SKM-1 treated with dmso at 0.1 percent for 144 hours (cell line): ENCODE measurements at regions not wholly inside any gene's neighbourhood (a gene's known extent, or its start where the extent isn't known, plus 50 kb on each side); places are given as distances from the start of the nearest gene placed in this dataset.
"Not testable (repeated sequence)": the region's sequence is repeated elsewhere in the genome, so short reads cannot be mapped to it uniquely, and the experiment has no call there.

Experiments used
- DNase-seq: peaks from one replicate; lab custom pipeline; 2025; ENCODE audit not compliant: unreplicated experiment; lab: John Stamatoyannopoulos, UW

DNA sequence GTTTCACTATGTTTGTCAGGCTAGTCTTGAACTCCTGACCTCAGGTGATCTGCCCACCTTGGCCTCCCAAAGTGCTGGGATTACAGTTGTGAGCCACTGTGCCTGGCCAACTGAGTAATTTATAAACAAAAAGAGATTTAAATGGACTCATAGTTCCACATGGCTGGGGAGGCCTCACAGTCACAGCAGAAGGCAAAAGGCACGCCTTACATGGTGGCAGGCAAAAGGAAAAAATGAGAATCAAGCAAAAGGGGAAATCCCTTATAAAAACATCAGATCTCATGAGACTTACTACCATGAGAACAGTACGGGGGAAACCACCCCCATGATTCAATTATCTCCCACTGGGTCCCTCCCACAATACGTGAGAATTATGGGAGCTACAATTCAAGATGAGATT, 73.2 kb upstream of the TIAM1 start:
- not testable (repeated sequence) for DNase-seq

DNA sequence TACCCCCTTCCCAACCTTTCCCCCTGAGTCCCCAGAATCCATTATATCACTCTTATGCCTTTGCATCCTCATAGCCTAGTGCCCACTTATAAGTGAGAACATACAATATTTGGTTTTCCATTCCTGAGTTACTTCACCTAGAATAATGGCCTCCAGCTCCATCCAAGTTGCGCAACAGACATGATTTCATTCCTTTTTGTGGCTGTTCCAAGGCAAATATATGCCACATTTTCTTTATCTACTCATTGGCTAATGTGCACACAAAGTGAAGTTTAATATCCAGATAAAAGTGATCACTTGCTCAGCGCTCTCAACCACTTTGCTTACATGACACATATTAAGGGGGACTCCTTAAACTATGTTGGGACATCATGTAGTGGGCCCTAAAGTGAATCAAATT, 72.4 kb upstream of the TIAM1 start:
- no peak for DNase-seq

DNA sequence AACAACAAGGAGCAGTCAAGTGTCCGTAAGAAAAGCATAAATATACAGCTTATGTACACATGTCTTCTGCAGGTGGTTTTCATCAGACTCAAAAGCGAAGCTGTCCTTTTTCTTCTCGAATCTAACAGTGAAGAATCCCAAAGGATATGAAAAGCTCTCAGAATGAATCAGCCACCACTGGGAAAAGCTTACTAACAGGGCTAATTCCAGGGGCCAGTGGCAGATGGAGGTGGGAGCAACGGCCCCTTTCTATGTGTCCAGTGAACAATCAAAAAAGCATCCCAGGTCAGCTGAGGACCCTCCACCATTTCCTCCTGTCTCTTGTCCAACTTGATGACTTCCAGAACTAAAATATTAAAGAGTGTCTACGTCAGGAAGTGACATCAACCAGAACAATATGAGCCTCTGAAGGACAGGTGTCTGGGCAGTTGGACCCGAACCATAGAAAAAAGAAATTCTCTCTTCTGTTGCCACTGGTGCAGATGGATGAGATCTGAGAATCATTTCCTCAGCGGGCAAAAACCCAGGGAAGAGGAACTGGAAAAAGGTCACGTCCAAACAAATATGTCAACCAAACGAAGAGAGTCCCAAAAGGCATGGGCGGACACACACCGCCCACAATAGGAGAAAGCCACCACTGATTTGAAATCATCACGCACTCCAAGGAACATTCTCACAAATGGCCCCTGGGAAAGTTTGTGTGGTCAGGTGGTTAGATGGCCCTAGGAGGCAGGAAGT, 70.4 kb upstream of the TIAM1 start:
- no peak for DNase-seq

DNA sequence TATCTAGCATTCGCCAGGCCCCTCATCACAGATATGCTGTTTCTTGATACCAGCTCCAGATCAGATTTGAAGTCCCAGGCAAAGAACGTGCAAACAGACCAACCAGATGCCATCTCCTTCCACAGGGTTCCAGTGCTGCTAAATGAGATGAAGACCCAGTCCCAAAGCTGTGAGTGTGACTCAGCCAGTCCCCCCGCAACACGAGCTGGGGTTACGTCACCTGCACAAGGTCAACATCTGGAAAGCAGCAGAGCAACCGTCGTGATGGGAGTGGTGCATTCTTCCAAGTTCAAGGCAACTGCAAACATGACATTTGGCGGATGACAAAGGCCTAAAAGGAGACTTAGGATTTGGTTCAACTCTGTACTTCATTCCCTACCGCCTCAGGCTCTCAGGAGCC, 69.6 kb upstream of the TIAM1 start:
- no peak for DNase-seq

DNA sequence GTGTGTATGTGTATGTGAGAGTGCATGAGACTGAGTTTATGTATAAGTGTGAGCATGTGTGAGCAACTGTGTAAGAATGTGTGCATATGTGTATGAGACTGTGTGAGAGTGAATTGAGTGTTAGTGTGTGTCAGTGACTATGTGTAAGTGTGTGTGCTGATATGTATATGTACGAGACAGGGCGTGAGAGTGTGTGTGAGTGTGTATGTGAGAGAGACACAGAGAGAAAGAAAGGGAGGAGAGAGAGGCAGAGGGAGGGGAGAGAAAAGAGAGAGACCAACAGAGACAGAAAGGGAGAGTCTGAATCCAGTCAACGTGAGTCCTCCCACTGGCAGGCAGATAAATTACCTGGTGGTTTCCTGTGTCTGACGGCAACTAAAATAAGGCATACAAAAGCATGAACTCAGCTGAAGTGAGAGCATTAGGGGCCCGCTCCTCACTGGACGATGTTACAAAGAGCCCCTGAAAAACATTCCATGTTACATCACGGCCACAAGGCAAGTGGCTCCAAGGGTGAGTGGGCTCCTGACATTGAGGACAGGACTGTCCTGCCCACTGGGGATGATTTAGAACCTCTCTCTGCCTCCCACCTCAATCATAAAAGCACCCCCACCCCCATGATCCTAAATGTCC, 66.6 kb upstream of the TIAM1 start:
- no peak for DNase-seq

DNA sequence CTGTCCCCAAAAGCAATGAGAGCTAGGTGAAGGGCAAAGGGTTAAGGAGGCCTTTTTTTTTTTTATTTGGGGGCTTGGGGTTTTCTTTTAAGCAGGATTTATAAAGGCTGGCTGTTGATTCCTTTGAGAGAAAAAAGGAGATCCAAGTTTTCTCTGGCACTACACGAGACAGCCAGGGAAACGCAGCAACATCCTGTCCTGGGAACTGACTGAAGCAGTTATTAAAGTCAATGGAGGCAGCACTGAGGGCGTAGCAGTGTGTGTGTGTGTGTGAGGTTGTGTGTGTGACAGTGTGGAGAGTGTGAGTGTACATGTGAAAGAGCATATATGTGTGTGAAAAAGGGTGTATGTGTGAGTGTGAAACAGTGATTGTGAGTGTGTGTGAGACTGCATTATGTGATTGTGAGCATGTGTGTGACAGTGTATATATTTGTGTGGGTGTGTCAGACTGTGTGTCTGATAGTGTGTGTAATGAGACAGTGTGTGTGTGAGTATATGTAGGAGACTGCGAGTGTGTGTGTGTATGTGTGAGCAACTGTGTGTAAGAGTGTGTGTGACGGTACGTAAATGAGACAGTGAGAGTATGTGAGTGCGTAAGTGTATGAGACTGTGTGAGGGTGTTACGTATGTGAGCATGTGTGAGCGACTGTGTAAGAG, 65.9 kb upstream of the TIAM1 start:
- DNase-seq: no peak

DNA sequence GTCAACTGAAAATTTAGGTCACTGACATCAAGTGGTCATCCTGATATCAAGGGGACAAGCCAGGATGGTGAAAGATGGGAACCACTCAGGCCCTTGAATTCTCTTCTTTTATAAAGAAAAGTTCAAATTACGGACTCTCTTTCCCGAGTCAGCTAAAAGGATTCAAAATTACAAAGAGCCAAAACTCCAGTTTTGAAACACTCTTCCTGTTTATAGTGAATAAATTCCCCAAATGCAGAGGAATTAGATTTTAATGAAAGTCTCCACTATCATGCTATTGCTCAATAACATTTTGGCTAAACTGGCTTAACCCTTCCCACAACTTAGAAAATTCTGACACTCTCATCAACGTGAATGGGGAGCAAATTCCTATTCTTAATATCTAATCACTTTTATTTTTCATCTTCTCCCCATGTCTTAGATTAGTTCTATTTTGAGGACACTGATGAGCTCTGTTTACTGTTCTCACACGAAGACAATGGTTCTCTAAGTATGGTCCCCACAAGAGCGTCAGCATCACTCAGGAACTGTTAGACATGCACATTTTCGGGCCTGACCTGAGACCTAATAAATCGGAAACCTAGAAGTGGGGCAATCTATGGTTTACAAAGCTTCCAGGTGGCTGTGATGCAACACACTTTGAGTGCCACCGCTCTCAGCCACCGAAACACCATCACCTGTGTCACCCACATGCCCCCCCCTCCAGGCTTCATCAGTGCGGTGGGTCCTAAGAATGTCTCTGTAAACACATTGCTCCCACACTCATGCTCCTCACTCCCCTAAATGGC, 64.4 kb upstream of the TIAM1 start:
- no peak for DNase-seq

DNA sequence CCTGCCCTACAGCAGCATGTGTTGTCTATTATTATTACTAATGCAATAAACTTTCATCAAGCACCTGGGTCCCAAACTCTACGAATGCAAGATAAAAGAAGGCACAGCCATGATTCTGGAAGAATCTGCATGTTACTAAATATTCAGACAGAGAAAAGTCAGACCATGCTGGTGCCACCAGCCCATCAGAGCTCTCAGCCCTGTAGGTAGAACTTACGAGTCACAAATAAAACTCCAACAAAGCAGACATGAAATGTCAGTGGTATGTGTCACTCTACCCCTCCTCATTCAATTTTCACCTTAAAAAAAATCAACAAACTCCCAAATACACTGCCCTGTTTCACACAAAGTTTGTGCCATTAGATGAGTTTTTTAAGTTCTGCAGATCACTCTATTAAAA, 62.4 kb upstream of the TIAM1 start:
- no peak for DNase-seq

DNA sequence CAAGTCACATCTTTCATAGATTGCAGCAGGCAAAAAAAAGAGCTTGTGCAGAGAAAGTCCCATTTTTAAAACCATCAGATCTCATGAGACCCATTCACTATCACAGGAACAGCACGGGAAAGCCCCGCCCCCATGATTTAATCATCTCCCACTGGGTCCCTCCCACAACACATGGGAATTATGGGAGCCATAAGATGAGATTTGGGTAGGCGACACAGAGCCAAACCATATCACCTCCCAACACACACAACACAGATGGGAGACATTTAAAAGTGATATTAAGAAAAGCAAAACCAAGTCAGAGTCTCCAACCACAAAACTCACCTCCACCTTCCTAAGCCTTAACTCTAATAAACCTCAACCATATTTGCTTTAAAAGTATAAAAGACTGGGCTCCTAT, 61.5 kb upstream of the TIAM1 start:
- no peak for DNase-seq

DNA sequence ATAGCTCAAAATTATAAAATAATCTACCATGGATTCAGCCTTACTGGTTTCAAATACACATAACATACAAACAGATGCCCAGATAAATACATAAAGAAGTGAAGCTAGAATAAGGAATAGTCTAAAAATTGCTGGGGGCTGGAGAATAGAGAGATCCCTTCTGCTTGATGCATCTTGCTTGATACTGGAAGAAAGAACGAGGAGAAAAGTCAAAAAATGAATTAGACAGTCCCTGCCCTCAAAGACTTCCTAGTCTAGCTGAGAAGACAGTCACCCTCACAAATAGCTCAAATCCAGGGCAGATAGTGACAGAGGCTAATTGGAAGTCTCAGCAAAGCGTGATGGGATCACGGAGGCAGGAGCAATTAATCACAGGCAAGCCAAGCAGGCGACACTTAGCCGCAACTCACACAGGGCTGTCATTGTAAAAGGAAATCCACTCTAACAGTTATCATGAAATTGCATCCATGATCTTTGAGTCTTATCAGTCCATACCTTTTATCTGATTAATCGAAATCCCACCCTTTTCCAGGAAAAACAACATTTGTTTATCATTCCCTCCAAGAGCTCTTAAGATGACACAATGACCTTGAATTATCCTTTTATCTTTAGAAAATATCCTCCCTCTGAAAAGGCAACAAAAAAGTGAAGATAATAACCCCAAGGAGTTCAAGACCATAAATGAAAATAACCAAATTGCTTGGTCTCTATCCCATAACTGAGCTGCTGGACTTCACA, 59.7 kb upstream of the TIAM1 start:
- DNase-seq: no peak

DNA sequence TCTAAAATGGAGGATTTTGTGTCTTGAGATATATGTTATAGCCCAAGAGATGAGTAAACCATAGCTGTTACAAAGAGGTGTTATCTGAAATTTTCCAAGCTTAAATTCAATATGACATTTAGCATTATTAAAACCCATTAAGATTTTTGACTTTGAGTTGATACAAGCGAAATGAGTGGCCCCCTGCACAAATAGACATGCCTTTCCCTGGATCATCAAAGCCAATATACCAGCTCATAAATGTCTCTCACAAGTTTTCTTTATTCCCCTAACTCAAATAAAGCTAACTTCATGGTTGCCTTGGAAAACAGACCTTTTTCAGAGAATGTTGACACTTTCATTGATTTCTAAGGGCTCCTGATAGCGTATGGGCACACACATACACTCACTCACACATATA, 55.5 kb upstream of the TIAM1 start:
- no peak for DNase-seq

DNA sequence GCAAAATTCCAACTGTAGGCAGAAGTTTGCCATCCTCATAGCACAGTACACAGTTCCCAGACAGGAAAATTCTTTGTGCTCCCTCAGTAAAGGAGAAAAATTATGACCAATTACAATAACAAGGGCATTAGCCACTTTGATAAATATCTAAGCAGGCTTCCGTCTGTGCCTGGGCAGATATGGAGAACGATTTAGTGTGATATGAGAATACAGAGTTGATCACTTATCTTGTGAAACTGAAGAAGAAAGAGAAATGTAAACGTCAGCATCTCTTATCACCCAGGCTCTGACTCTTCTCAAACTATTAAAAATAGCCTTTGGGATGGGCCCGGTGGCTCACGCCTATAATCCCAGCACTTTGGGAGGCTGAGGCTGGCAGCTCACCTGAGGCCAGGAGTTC, 54.5 kb upstream of the TIAM1 start:
- DNase-seq: no peak

DNA sequence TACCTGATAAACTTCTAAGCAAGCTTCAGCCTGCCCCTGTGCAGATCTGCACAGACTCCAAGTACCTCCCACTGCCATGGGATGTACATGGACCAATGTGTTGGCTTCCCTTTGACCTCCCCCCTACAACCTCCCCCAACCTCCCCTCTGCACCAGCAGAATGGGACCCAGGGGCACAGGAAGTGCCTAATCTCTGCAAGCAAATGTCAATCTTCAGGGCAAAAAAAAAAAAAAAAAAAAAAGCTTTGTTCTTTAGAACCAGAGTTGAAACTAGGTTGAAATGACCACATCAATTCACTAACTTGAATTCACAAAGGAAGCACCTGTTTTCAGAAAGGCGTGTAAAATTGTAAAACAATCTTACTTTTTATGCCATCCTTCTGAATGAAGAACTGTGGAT, 53.9 kb upstream of the TIAM1 start:
- no peak for DNase-seq

DNA sequence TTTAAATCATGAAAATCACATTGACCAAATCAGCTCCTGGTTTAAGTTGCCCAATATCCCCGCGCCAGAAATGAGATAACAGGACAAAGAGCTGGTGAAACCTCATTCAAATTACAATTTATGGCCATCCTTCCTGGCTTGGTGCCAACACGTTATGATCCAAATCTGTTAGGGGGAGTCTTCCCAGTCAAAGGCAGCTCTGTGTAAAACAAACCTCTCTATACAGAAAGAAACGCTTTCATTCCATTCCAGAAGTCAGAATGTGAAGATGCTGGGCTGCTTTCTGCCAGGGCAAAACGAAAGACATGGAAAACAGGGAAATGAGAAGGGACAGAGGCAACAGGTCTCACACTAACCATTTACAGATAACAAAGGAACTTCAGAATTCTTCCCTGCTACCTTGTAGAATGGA, 53.5 kb upstream of the TIAM1 start:
- DNase-seq: no peak

DNA sequence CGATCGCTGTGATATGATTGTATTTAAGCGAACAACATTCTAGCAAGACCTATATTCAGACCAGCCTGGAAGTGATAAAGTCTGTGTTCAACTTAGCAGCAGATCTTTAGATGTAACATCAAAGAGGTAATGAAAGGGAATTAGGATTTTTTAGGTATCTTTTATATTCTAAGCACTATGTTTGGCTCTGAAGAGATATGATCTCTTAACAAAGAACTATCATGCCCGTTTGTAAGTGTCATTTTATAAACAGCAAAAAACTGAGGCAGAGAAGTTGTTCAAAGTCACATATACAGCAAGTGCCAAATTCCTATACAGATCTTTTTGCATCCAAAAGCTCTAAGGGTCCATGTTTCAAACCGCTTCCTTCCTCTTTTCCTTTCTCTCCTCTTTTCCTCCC, 53.0 kb upstream of the TIAM1 start:
- no peak for DNase-seq

DNA sequence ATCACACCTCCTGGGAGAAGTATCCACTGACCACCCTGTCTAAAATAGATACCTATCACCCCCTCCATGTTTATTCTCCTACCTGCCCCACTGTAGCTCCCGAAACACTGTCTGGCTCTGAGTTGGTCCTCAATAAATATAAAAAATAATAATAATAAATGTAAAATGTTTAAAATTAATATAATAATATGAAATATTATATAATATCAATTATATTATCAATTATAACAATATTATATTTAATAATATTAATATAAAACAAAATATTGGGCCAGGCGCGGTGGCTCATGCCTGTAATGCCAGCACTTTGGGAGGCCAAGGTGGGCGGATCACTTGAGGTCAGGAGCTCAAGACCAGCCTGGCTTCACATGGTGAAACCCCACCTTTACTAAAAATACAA, 52.3 kb upstream of the TIAM1 start:
- no peak for DNase-seq

DNA sequence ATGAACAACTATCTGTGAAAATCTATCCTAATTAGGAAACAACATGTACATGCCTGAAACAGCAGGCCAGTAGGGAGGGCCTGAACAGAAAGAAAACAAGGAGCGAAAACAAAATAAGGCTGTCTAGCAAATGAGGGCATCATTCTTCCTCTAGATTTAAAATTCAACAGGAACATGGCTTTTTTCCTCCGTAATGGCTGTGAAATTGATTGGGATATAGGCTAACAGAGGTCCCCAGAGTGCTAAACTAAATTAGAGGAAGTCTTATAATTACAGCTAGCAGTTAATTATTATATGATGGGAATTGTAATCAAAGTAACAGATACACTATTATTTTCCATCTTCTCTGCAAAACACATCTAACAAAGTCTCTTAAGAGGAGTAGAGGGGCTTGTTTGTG, 51.7 kb upstream of the TIAM1 start:
- no peak for DNase-seq

DNA sequence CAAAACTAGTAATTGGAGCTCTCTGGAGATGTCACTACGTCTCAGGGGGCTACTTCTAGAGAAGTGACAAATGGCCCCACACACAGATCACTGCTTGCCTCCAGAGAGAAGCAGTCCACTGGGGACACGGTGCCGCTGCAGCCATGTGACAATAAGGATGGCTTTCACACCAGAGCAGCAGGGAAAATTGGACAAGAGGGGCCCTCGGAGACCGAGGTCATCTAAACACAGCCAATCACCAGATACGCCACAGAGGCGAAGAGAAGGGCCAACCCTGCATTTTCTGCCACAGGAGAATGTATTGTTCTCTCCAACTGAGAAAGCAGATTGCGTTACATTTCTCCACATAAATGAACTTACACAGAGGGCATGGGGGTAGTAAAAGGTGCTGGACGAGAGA, 51.2 kb upstream of the TIAM1 start:
- no peak for DNase-seq

DNA sequence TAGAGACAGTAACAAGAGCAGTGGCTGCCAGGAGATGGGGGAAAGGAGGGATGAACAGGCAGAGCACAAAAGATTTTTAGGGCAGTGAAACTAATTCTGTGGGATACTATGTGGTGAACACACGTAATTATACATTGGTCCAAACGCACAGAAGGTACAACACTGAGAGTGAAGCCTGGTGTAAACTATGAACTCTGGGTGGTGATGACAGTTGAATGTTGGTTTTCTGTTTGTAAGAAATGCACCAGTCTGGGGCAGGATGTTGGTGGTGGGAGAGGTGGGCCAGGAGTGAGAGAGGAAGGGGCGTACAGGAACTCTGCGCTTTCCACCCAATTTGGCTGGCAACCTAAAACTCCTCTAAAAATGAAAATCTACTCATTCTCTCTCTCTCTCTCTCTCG, 50.2 kb upstream of the TIAM1 start:
- no peak for DNase-seq
